Activated naive CD4-positive, alpha-beta T cell treated with anti-CD3 and anti-CD28 coated beads, Interleukin-2, amount 10 ng/mL, durations not matched to agents 7 days and 5 days (primary cell): ENCODE measurements at regions not wholly inside any gene's neighbourhood (a gene's known extent, or its start where the extent isn't known, plus 50 kb on each side); places are given as distances from the start of the nearest gene placed in this dataset.
"Not testable (repeated sequence)": the region's sequence is repeated elsewhere in the genome, so short reads cannot be mapped to it uniquely, and the experiment has no call there.

ENCODE experiments used
- CTCF ChIA-PET: fragments of 350-600 bp; sonication (Branson Sonifier 250); formaldehyde crosslinking; loops from one replicate; lab custom pipeline; 2021; ENCODE audit warnings: antibody characterized with exemption; lab: Charles Lee
- DNase-seq: peaks from one replicate; pipeline ENCODE4 v3.0.0-alpha.2; 2020
- H3K27ac Mint-ChIP-seq: one replicate; pipeline ENCODE4 v1.8.0; 2021; ENCODE audit warnings: mild to moderate bottlenecking, moderate library complexity, mixed read lengths
- H3K27me3 Mint-ChIP-seq: one replicate; pipeline ENCODE4 v1.8.0; 2021; ENCODE audit warnings: mild to moderate bottlenecking, mixed read lengths
- H3K36me3 Mint-ChIP-seq: one replicate; pipeline ENCODE4 v1.8.0; 2021; ENCODE audit warnings: mixed read lengths
- H3K4me1 Mint-ChIP-seq: one replicate; pipeline ENCODE4 v1.8.0; 2021; ENCODE audit warnings: mixed read lengths
- H3K4me3 Mint-ChIP-seq: one replicate; pipeline ENCODE4 v1.8.0; 2021; ENCODE audit warnings: mild to moderate bottlenecking, moderate library complexity, mixed read lengths
- H3K9me3 Mint-ChIP-seq: one replicate; pipeline ENCODE4 v1.8.0; 2021; ENCODE audit warnings: mixed read lengths

- Mint-ChIP-seq H3K4me3 (no peak overlapping the region), H3K27ac (no peak overlapping the region), H3K27me3 (no peaks in the 10 kb centered on the region), H3K4me1 (no peaks in the 10 kb centered on the region), H3K9me3 (no peaks in the 10 kb centered on the region), H3K36me3 (no peaks in the 10 kb centered on the region)
- CTCF ChIA-PET: interaction anchor here (0.9 kb wide), 1 partner anchor 705 kb away, joined by 4 read pairs; no protein-coding TSS in a partner anchor
- no peak for DNase-seq
Measured at GRCh38 chr6:134816780-134817179, 133.1 kb downstream of the ALDH8A1 start.

GRCh38 chr6:134816300-134816699, 133.6 kb downstream of the ALDH8A1 start:
- CTCF ChIA-PET: interaction anchor here (0.9 to 1.0 kb wide), 2 partner anchors 175 to 705 kb away, joined by 4 read pairs; no protein-coding TSS in a partner anchor
- no peak overlapping the region for H3K4me3 Mint-ChIP-seq
- H3K4me1 Mint-ChIP-seq: no peaks in the 10 kb centered on the region
- no peaks in the 10 kb centered on the region for H3K36me3 Mint-ChIP-seq
- no peak for DNase-seq
- no peaks in the 10 kb centered on the region for H3K27me3 Mint-ChIP-seq
- H3K9me3 Mint-ChIP-seq: no peaks in the 10 kb centered on the region
- H3K27ac Mint-ChIP-seq: no peak overlapping the region

GRCh38 chr6:134814076-134814695, 135.7 kb downstream of the ALDH8A1 start:
- H3K4me1 Mint-ChIP-seq: no peaks in the 10 kb centered on the region
- no peak overlapping the region for H3K27ac Mint-ChIP-seq
- H3K36me3 Mint-ChIP-seq: no peaks in the 10 kb centered on the region
- no peak for DNase-seq
- no peaks in the 10 kb centered on the region for H3K27me3 Mint-ChIP-seq
- CTCF ChIA-PET: no interaction called here
- H3K9me3 Mint-ChIP-seq: no peaks in the 10 kb centered on the region
- H3K4me3 Mint-ChIP-seq: no peak overlapping the region

- CTCF ChIA-PET: no interaction called here
- Mint-ChIP-seq H3K27me3 (no peaks in the 10 kb centered on the region), H3K27ac (no peak overlapping the region), H3K9me3 (no peaks in the 10 kb centered on the region), H3K36me3 (no peaks in the 10 kb centered on the region), H3K4me3 (no peak overlapping the region), H3K4me1 (no peaks in the 10 kb centered on the region)
- no peak for DNase-seq
Measured at GRCh38 chr6:134813146-134813545, 136.8 kb downstream of the ALDH8A1 start.

- CTCF ChIA-PET: no interaction called here
- Mint-ChIP-seq H3K27me3 (peaks cover 7% of the 10 kb centered on the region), H3K27ac (no peak overlapping the region), H3K4me3 (no peak overlapping the region), H3K36me3 (no peaks in the 10 kb centered on the region), H3K9me3 (no peaks in the 10 kb centered on the region), H3K4me1 (no peaks in the 10 kb centered on the region)
- DNase-seq: no peak
Measured at GRCh38 chr6:134810402-134810801, 139.5 kb downstream of the ALDH8A1 start.

- CTCF ChIA-PET: no interaction called here
- peaks cover 7% of the 10 kb centered on the region for H3K27me3 Mint-ChIP-seq
- no peaks in the 10 kb centered on the region for H3K4me1 Mint-ChIP-seq
- no peak for DNase-seq
- no peak overlapping the region for H3K27ac Mint-ChIP-seq
- H3K9me3 Mint-ChIP-seq: no peaks in the 10 kb centered on the region
- no peaks in the 10 kb centered on the region for H3K36me3 Mint-ChIP-seq
- H3K4me3 Mint-ChIP-seq: no peak overlapping the region
Measured at GRCh38 chr6:134809130-134809529, 140.8 kb downstream of the ALDH8A1 start.

- no peak for DNase-seq
- no peak overlapping the region for H3K4me3 Mint-ChIP-seq
- no peaks in the 10 kb centered on the region for H3K36me3 Mint-ChIP-seq
- H3K27ac Mint-ChIP-seq: no peak overlapping the region
- no peaks in the 10 kb centered on the region for H3K9me3 Mint-ChIP-seq
- CTCF ChIA-PET: no interaction called here
- H3K27me3 Mint-ChIP-seq: peaks cover 7% of the 10 kb centered on the region
- H3K4me1 Mint-ChIP-seq: no peaks in the 10 kb centered on the region
Measured at GRCh38 chr6:134806180-134806798, 143.6 kb downstream of the ALDH8A1 start.

- Mint-ChIP-seq H3K27ac (no peak overlapping the region), H3K27me3 (peaks cover 7% of the 10 kb centered on the region), H3K9me3 (no peaks in the 10 kb centered on the region), H3K36me3 (no peaks in the 10 kb centered on the region), H3K4me1 (no peaks in the 10 kb centered on the region), H3K4me3 (no peak overlapping the region)
- CTCF ChIA-PET: no interaction called here
- DNase-seq: no peak
Measured at GRCh38 chr6:134805168-134805567, 144.7 kb downstream of the ALDH8A1 start.

- H3K4me3 Mint-ChIP-seq, H3K27ac Mint-ChIP-seq, H3K4me1 Mint-ChIP-seq, H3K27me3 Mint-ChIP-seq, H3K9me3 Mint-ChIP-seq, CTCF ChIA-PET, H3K36me3 Mint-ChIP-seq, DNase-seq: not testable (repeated sequence)
Measured at GRCh38 chr6:134804311-134804710, 145.6 kb downstream of the ALDH8A1 start.

- CTCF ChIA-PET: no interaction called here
- H3K27me3 Mint-ChIP-seq: peaks cover 6% of the 10 kb centered on the region
- no peak overlapping the region for H3K4me3 Mint-ChIP-seq
- no peak overlapping the region for H3K27ac Mint-ChIP-seq
- no peak for DNase-seq
- H3K4me1 Mint-ChIP-seq: no peaks in the 10 kb centered on the region
- no peaks in the 10 kb centered on the region for H3K36me3 Mint-ChIP-seq
- no peaks in the 10 kb centered on the region for H3K9me3 Mint-ChIP-seq
Measured at GRCh38 chr6:134802426-134803058, 147.4 kb downstream of the ALDH8A1 start.

- Mint-ChIP-seq H3K27ac (no peak overlapping the region), H3K27me3 (peaks cover 4% of the 10 kb centered on the region), H3K4me1 (no peaks in the 10 kb centered on the region), H3K9me3 (peaks cover 4% of the 10 kb centered on the region), H3K36me3 (no peaks in the 10 kb centered on the region), H3K4me3 (no peak overlapping the region)
- no peak for DNase-seq
- CTCF ChIA-PET: no interaction called here
Measured at GRCh38 chr6:134797400-134798113, 152.3 kb downstream of the ALDH8A1 start.

GRCh38 chr6:134795691-134796090, 154.2 kb downstream of the ALDH8A1 start:
- Mint-ChIP-seq H3K27ac (no peak overlapping the region), H3K4me3 (no peak overlapping the region), H3K4me1 (no peaks in the 10 kb centered on the region), H3K27me3 (peaks cover 4% of the 10 kb centered on the region), H3K9me3 (peaks cover 17% of the 10 kb centered on the region), H3K36me3 (no peaks in the 10 kb centered on the region)
- CTCF ChIA-PET: no interaction called here
- DNase-seq: no peak

- Mint-ChIP-seq H3K4me1 (no peaks in the 10 kb centered on the region), H3K4me3 (no peak overlapping the region), H3K27me3 (peaks cover 4% of the 10 kb centered on the region), H3K9me3 (peaks cover 24% of the 10 kb centered on the region), H3K36me3 (no peaks in the 10 kb centered on the region), H3K27ac (no peak overlapping the region)
- CTCF ChIA-PET: no interaction called here
- no peak for DNase-seq
Measured at GRCh38 chr6:134795001-134795400, 154.9 kb downstream of the ALDH8A1 start.

- H3K9me3 Mint-ChIP-seq: peaks cover 24% of the 10 kb centered on the region
- DNase-seq, H3K4me1 Mint-ChIP-seq, H3K4me3 Mint-ChIP-seq, CTCF ChIA-PET, H3K36me3 Mint-ChIP-seq, H3K27me3 Mint-ChIP-seq, H3K27ac Mint-ChIP-seq: not testable (repeated sequence)
Measured at GRCh38 chr6:134791243-134791843, 158.6 kb downstream of the ALDH8A1 start.
